Transverse colon (tissue), 4 donors: ENCODE measurements at regions not wholly inside any gene's neighbourhood (a gene's known extent, or its start where the extent isn't known, plus 50 kb on each side); places are given as distances from the start of the nearest gene placed in this dataset.
"Not testable (repeated sequence)": the region's sequence is repeated elsewhere in the genome, so short reads cannot be mapped to it uniquely, and the experiment has no call there.

Experiments
- DNase-seq: peaks from one replicate; pipeline ENCODE4 v3.0.0-alpha.2; 2019
- H3K27ac ChIP-seq, 4 donors: fragments of 200-600 bp; sonication (generic); 2 replicates each; pipeline ENCODE4 v1.5.1; 2016 to 2018; ENCODE audit warnings: inconsistent platforms in 4 of 4
- H3K27me3 ChIP-seq: fragments of 200-600 bp; sonication (generic); 2 replicates; pipeline ENCODE4 v1.5.1; 2017; ENCODE audit warnings: inconsistent platforms
- H3K36me3 ChIP-seq, 4 donors: fragments of 200-600 bp; sonication (generic); 2 replicates each; pipeline ENCODE4 v1.5.1; 2017 to 2019; ENCODE audit warnings: inconsistent platforms in 4 of 4
- H3K4me1 ChIP-seq, 4 donors: fragments of 200-600 bp; sonication (generic); 2 replicates each; pipeline ENCODE4 v1.5.1; 2017 to 2020; ENCODE audit warnings: inconsistent platforms in 4 of 4
- H3K4me3 ChIP-seq, 4 donors: fragments of 200-600 bp; sonication (generic); 1 replicate in 1 of 4; 2 replicates in 3 of 4; pipeline versions ENCODE4 v1.5.1 to v1.6.1; 2017 to 2019; ENCODE audit warnings: inconsistent platforms in 4 of 4
- H3K9me3 ChIP-seq, 2 donors: fragments of 200-600 bp; sonication (generic); 2 replicates each; pipeline ENCODE4 v1.5.1; 2017 to 2019; ENCODE audit warnings: inconsistent platforms in 2 of 2
- EP300 ChIP-seq: sonication (generic); formaldehyde crosslinking; IDR thresholded peaks from one replicate; pipeline ENCODE4 v1.6.1; 2017; ENCODE audit warnings: antibody characterized with exemption, low read depth
- POLR2A ChIP-seq: fragments of 450-650 bp; IDR thresholded peaks from one replicate; pipeline ENCODE4 v1.6.1; 2016; ENCODE audit warnings: antibody characterized with exemption, mild to moderate bottlenecking, moderate library complexity
- POLR2AphosphoS5 ChIP-seq, 3 donors: sonication (generic); formaldehyde crosslinking; IDR thresholded peaks; one replicate each; pipeline ENCODE4 v1.6.1; 2016; ENCODE audit warnings: antibody characterized with exemption in 3 of 3
- WGBS, 2 donors: methylation state at CpG; one replicate each; pipeline ENCODE4 v1.1.5; 2018; ENCODE audit warnings: low coverage in 1 of 2; 5-methylcytosine and 5-hydroxymethylcytosine counted together
- in situ Hi-C, 4 donors: fragments of 200-750 bp; cut with MboI; loops; one replicate each; pipeline versions ENCODE4 v1.15.0 to v1.15.1; 2017; ENCODE audit warnings: low sequenced_read_pairs in 3 of 4, low pct_ligation_motif_present in 1 of 4, low pct_unique_long_range_greater_than_20kb in 1 of 4
- intact Hi-C: fragments of 100-400 bp; cut with DNase I; formaldehyde crosslinking; loops from one replicate; pipeline ENCODE4 v1.15.1; 2023; ENCODE audit warnings: low total_unique reads
- TF ChIP-seq, protein P1 (sequence below), 5 experiments: fragments of 200-600 bp in 3 of 5; fragments of 450-650 bp in 2 of 5; sonication (generic) in 3 of 5; IDR thresholded peaks; 1 replicate in 2 of 5; 2 replicates in 3 of 5; pipeline ENCODE4 v1.5.1; 2016 to 2017; ENCODE audit warnings: antibody characterized with exemption in 5 of 5, inconsistent platforms in 3 of 5, mild to moderate bottlenecking in 2 of 5, moderate library complexity in 1 of 5

DNA sequence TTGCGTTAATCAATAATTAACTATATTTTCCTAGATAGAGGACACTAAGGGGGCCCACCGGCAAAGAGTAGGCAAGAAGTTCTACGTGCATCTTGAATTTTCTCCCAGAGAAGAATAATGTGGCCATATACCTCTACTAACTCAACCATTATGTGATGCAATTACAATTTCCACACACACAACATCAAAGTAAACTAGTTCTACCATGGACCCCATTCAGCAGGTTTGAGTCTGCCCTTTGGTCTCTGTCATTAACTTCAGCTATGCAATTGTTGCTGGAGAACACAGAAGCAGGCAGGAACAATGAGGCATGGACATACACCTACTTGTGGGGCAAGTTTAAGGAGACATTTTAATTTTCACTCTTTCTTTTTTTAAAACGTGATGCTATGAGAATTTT, 705.9 kb downstream of the PDCD6IP start:
- 69 to 84% methylated on average over 4 of the region's 4 CpGs for WGBS, 2 donors
- no peak overlapping the region for H3K4me3 ChIP-seq
- no peak overlapping the region for H3K27ac ChIP-seq
- H3K4me1 ChIP-seq, result no peaks in the 10 kb centered on the region
- no peak for TF ChIP-seq EP300
- TF ChIP-seq, protein P1, sequence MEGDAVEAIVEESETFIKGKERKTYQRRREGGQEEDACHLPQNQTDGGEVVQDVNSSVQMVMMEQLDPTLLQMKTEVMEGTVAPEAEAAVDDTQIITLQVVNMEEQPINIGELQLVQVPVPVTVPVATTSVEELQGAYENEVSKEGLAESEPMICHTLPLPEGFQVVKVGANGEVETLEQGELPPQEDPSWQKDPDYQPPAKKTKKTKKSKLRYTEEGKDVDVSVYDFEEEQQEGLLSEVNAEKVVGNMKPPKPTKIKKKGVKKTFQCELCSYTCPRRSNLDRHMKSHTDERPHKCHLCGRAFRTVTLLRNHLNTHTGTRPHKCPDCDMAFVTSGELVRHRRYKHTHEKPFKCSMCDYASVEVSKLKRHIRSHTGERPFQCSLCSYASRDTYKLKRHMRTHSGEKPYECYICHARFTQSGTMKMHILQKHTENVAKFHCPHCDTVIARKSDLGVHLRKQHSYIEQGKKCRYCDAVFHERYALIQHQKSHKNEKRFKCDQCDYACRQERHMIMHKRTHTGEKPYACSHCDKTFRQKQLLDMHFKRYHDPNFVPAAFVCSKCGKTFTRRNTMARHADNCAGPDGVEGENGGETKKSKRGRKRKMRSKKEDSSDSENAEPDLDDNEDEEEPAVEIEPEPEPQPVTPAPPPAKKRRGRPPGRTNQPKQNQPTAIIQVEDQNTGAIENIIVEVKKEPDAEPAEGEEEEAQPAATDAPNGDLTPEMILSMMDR (IDR thresholded peaks at IDR 0.05), result no peak
- no peak for TF ChIP-seq POLR2A
- no peak for TF ChIP-seq POLR2AphosphoS5 (IDR thresholded peaks at IDR 0.05)
- intact Hi-C loops, result no loop called here
- H3K27me3 ChIP-seq, result no peaks in the 10 kb centered on the region
- in situ Hi-C loops, result no loop called here
- DNase-seq, result no peak
- H3K9me3 ChIP-seq, result no peaks in the 10 kb centered on the region
- H3K36me3 ChIP-seq, result no peaks in the 10 kb centered on the region

DNA sequence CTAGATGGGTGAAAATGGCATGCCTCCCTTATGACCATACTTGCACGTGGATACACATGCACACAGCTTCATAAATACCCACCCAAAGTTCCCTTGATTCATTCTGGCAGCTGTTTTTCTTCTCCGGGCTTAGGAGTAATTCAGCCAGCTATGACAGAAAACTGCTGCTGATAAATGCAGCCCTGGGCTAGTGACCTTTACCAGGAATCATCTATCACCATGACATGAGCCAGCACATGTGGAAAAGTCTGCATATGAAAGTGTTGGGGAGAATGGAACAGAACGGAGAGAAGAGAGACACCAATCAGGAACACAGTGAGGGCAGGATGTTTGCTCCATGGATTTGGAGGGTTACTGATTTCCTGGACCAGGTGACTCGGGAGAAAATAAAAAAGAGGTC, 706.3 kb downstream of the PDCD6IP start:
- no peak for DNase-seq
- WGBS, 2 donors, result 25 to 36% methylated on average over 4 of the region's 4 CpGs

DNA sequence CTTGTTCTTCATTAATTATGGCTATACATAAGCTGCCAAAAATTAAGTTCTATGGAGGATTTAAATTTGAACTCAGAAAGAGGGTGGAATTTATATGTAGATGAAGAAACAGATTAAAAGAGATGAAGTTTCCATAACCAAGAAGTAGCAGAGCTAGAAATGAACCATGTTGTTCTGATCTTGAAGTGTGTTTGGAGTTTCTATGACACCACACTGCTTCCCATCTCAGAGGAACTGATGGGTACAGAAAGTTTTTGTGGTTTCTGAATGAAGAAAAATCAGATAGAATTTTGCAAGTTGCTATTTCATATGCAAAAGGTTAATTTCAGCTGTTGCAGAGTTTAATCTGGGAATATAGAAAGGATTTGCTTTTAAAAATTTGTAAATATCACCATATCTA, 710.3 kb downstream of the PDCD6IP start:
- H3K36me3 ChIP-seq, result no peaks in the 10 kb centered on the region
- H3K9me3 ChIP-seq, result no peaks in the 10 kb centered on the region
- no peak overlapping the region for H3K27ac ChIP-seq
- H3K4me3 ChIP-seq, result no peak overlapping the region
- H3K4me1 ChIP-seq, result no peaks in the 10 kb centered on the region
- no peak for DNase-seq
- in situ Hi-C loops, result no loop called here
- TF ChIP-seq EP300 (no peak), POLR2AphosphoS5 (IDR thresholded peaks at IDR 0.05) (no peak)
- TF ChIP-seq, protein P1 (IDR thresholded peaks at IDR 0.05), result no peak
- intact Hi-C loops, result no loop called here
- H3K27me3 ChIP-seq, result no peaks in the 10 kb centered on the region

More for the DNA sequence above, 706.3 kb downstream of the PDCD6IP start:
- H3K27me3 ChIP-seq, result no peaks in the 10 kb centered on the region
- no peaks in the 10 kb centered on the region for H3K9me3 ChIP-seq
- in situ Hi-C loops, result no loop called here
- H3K27ac ChIP-seq, result no peak overlapping the region
- no peak overlapping the region for H3K4me3 ChIP-seq
- TF ChIP-seq POLR2A, result no peak
- TF ChIP-seq POLR2AphosphoS5 (IDR thresholded peaks at IDR 0.05), result no peak
- no peak for TF ChIP-seq EP300
- TF ChIP-seq, protein P1 (IDR thresholded peaks at IDR 0.05), result no peak
- H3K4me1 ChIP-seq, result no peaks in the 10 kb centered on the region
- intact Hi-C loops, result no loop called here
- H3K36me3 ChIP-seq, result no peaks in the 10 kb centered on the region

DNA sequence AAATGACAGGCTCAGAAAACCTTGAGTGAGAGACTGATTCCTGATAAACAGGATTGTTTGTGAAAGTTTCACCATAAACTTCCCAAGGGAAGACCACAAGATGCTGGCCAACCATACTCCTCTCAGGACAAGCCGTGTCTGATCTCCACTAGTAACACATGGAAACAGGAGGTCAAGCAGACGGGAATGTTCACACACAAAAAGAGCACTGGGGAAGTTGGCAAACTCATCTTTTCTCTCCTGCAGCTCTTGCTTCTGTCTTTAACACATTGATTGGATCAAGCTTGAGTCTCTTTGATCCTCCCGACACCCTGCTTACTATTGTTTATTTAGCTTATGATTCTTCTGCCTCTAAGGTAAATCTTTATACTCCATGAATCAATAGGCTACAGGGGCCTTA, 713.5 kb downstream of the PDCD6IP start:
- TF ChIP-seq, protein P1 (IDR thresholded peaks at IDR 0.05), result no peak
- TF ChIP-seq POLR2AphosphoS5 (IDR thresholded peaks at IDR 0.05) (no peak), EP300 (no peak), POLR2A (no peak)
- Histone ChIP-seq H3K27ac (no peak overlapping the region), H3K9me3 (no peaks in the 10 kb centered on the region), H3K4me1 (no peaks in the 10 kb centered on the region), H3K27me3 (no peaks in the 10 kb centered on the region), H3K4me3 (no peak overlapping the region), H3K36me3 (no peaks in the 10 kb centered on the region)
- in situ Hi-C loops, result no loop called here
- no peak for DNase-seq
- intact Hi-C loops, result no loop called here
- 56 to 66% methylated on average over 2 to 3 of the region's 3 CpGs for WGBS, 2 donors

DNA sequence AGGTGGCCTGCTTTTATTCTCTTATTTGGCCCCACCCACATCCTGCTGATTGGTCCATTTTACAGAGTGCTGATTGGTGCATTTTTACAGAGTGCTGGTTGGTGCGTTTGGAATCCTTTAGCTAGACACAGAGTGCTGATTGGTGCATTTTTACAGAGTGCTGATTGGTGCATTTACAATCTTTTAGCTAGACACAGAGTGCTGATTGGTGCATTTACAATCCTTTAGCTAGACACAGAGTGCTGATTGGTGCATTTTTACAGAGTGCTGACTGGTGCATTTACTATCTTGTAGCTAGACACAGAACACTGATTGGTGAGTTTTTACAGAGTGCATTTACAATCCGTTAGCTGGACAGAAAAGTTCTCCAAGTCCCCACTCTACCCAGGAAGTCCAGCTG, 720.6 kb downstream of the PDCD6IP start:
- H3K4me1 ChIP-seq, DNase-seq, H3K27ac ChIP-seq, in situ Hi-C loops, H3K36me3 ChIP-seq, H3K9me3 ChIP-seq, H3K27me3 ChIP-seq, H3K4me3 ChIP-seq: not testable (repeated sequence)
- intact Hi-C loops, result loop anchor here (5.0 kb wide), 1 partner anchor 197 kb away; no protein-coding TSS in a partner anchor
- 85% methylated on average over 2 of the region's 2 CpGs; no CpG with 5 or more reads in 1 of the 2 donors for WGBS, 2 donors
